Esophagus squamous epithelium (tissue), 5 donors: ENCODE measurements at regions not wholly inside any gene's neighbourhood (a gene's known extent, or its start where the extent isn't known, plus 50 kb on each side); places are given as distances from the start of the nearest gene placed in this dataset.
"Not testable (repeated sequence)": the region's sequence is repeated elsewhere in the genome, so short reads cannot be mapped to it uniquely, and the experiment has no call there.

Source experiments
- DNase-seq: peaks from one replicate; lab custom pipeline; 2025; lab: John Stamatoyannopoulos, UW
- H3K27ac ChIP-seq, 4 donors: fragments of 200-600 bp; sonication (generic); one replicate each; pipeline ENCODE4 v1.5.1; 2016 to 2019; ENCODE audit warnings: mild to moderate bottlenecking in 1 of 4
- H3K27me3 ChIP-seq, 4 donors: fragments of 200-600 bp; sonication (generic); 1 replicate in 3 of 4; 2 replicates in 1 of 4; pipeline versions ENCODE4 v1.5.1 to v1.6.0; 2017 to 2021; ENCODE audit warnings: antibody characterized with exemption in 1 of 4
- H3K36me3 ChIP-seq, 3 donors: fragments of 200-600 bp; sonication (generic); one replicate each; pipeline ENCODE4 v1.5.1; 2016 to 2019
- H3K4me1 ChIP-seq, 3 donors: fragments of 200-600 bp; sonication (generic); one replicate each; pipeline ENCODE4 v1.5.1; 2017 to 2019
- H3K4me3 ChIP-seq, 4 donors: fragments of 200-600 bp; sonication (generic); 1 replicate in 3 of 4; 2 replicates in 1 of 4; pipeline ENCODE4 v1.5.1; 2016 to 2019; ENCODE audit warnings: mild to moderate bottlenecking in 2 of 4, moderate library complexity in 1 of 4
- H3K9me3 ChIP-seq, 3 donors: fragments of 200-600 bp; sonication (generic); one replicate each; pipeline ENCODE4 v1.5.1; 2016 to 2019
- WGBS, 2 donors: methylation state at CpG; one replicate each; pipeline ENCODE4 v1.1.5; 2018; 5-methylcytosine and 5-hydroxymethylcytosine counted together
- intact Hi-C: fragments of 100-400 bp; cut with DNase I; formaldehyde crosslinking; loops from one replicate; pipeline ENCODE4 v1.15.0; 2022
- donor health status: DM: yes; HTN: yes; CAD: no.

- DNase-seq, H3K4me1 ChIP-seq, H3K27ac ChIP-seq, intact Hi-C loops, H3K4me3 ChIP-seq, H3K27me3 ChIP-seq, H3K36me3 ChIP-seq, H3K9me3 ChIP-seq: not testable (repeated sequence)
- WGBS, 2 donors: no CpG with 5 or more reads among the region's 4 CpGs
Observed at GRCh38 chr2:97431169-97431725, 158.4 kb downstream of the ANKRD36B start.

- H3K4me3 ChIP-seq, H3K9me3 ChIP-seq, H3K27me3 ChIP-seq, H3K27ac ChIP-seq, H3K4me1 ChIP-seq, intact Hi-C loops, H3K36me3 ChIP-seq, DNase-seq: not testable (repeated sequence)
- no CpG with 5 or more reads among the region's 2 CpGs for WGBS, 2 donors
Observed at GRCh38 chr2:97422376-97422775, 167.3 kb downstream of the ANKRD36B start.

GRCh38 chr2:97406340-97406739 lies 183.3 kb downstream of the ANKRD36B start:
- H3K4me1 ChIP-seq, H3K36me3 ChIP-seq, H3K27me3 ChIP-seq, intact Hi-C loops, H3K9me3 ChIP-seq, H3K4me3 ChIP-seq, H3K27ac ChIP-seq, DNase-seq: not testable (repeated sequence)
- no CpG with 5 or more reads among the region's 2 CpGs for WGBS, 2 donors

GRCh38 chr2:97405172-97405737 lies 184.4 kb downstream of the ANKRD36B start:
- H3K4me1 ChIP-seq, intact Hi-C loops, H3K4me3 ChIP-seq, H3K36me3 ChIP-seq, DNase-seq, H3K27ac ChIP-seq, H3K27me3 ChIP-seq, H3K9me3 ChIP-seq: not testable (repeated sequence)
- no CpG with 5 or more reads among the region's 9 CpGs for WGBS, 2 donors

GRCh38 chr2:97402678-97403077 lies 187.0 kb downstream of the ANKRD36B start:
- DNase-seq, H3K4me1 ChIP-seq, H3K36me3 ChIP-seq, intact Hi-C loops, H3K9me3 ChIP-seq, H3K27ac ChIP-seq, H3K27me3 ChIP-seq, H3K4me3 ChIP-seq: not testable (repeated sequence)
- WGBS, 2 donors: no CpG with 5 or more reads among the region's 5 CpGs

GRCh38 chr2:97395691-97396090 lies 194.0 kb downstream of the ANKRD36B start:
- H3K9me3 ChIP-seq, DNase-seq, H3K36me3 ChIP-seq, H3K4me1 ChIP-seq, intact Hi-C loops, H3K27ac ChIP-seq, H3K27me3 ChIP-seq, H3K4me3 ChIP-seq: not testable (repeated sequence)
- WGBS, 2 donors: 58% methylated on average over 2 of the region's 4 CpGs; no CpG with 5 or more reads in 1 of the 2 donors

GRCh38 chr2:97385803-97386202 lies 203.9 kb downstream of the ANKRD36B start:
- H3K4me1 ChIP-seq, DNase-seq, intact Hi-C loops, H3K36me3 ChIP-seq, H3K4me3 ChIP-seq, H3K27me3 ChIP-seq, H3K27ac ChIP-seq, H3K9me3 ChIP-seq: not testable (repeated sequence)
- no CpG with 5 or more reads among the region's 4 CpGs for WGBS, 2 donors

GRCh38 chr2:97375913-97376312 lies 213.8 kb downstream of the ANKRD36B start:
- DNase-seq, H3K9me3 ChIP-seq, H3K4me1 ChIP-seq, H3K27ac ChIP-seq, H3K36me3 ChIP-seq, intact Hi-C loops, H3K27me3 ChIP-seq, H3K4me3 ChIP-seq: not testable (repeated sequence)
- WGBS, 2 donors: no CpG with 5 or more reads among the region's 4 CpGs

GRCh38 chr2:97374426-97374825 lies 215.3 kb downstream of the ANKRD36B start:
- H3K36me3 ChIP-seq, H3K27ac ChIP-seq, H3K9me3 ChIP-seq, intact Hi-C loops, H3K4me3 ChIP-seq, DNase-seq, H3K27me3 ChIP-seq, H3K4me1 ChIP-seq: not testable (repeated sequence)
- WGBS, 2 donors: no CpG with 5 or more reads among the region's 7 CpGs

GRCh38 chr2:97363159-97363558 lies 226.5 kb downstream of the ANKRD36B start:
- DNase-seq, H3K4me1 ChIP-seq, intact Hi-C loops, H3K4me3 ChIP-seq, H3K27ac ChIP-seq, H3K36me3 ChIP-seq, H3K9me3 ChIP-seq: not testable (repeated sequence)
- no CpG with 5 or more reads among the region's 4 CpGs for WGBS, 2 donors
- peaks cover 0 to 13% (median 0%) of the 10 kb centered on the region in 4 donors for H3K27me3 ChIP-seq
